Transverse colon (tissue), 4 donors: ENCODE measurements at regions not wholly inside any gene's neighbourhood (a gene's known extent, or its start where the extent isn't known, plus 50 kb on each side); places are given as distances from the start of the nearest gene placed in this dataset.

Experiments used
- DNase-seq: peaks from one replicate; pipeline ENCODE4 v3.0.0-alpha.2; 2019
- H3K27ac ChIP-seq, 4 donors: fragments of 200-600 bp; sonication (generic); 2 replicates each; pipeline ENCODE4 v1.5.1; 2016 to 2018; ENCODE audit warnings: inconsistent platforms in 4 of 4
- H3K27me3 ChIP-seq: fragments of 200-600 bp; sonication (generic); 2 replicates; pipeline ENCODE4 v1.5.1; 2017; ENCODE audit warnings: inconsistent platforms
- H3K36me3 ChIP-seq, 4 donors: fragments of 200-600 bp; sonication (generic); 2 replicates each; pipeline ENCODE4 v1.5.1; 2017 to 2019; ENCODE audit warnings: inconsistent platforms in 4 of 4
- H3K4me1 ChIP-seq, 4 donors: fragments of 200-600 bp; sonication (generic); 2 replicates each; pipeline ENCODE4 v1.5.1; 2017 to 2020; ENCODE audit warnings: inconsistent platforms in 4 of 4
- H3K4me3 ChIP-seq, 4 donors: fragments of 200-600 bp; sonication (generic); 1 replicate in 1 of 4; 2 replicates in 3 of 4; pipeline versions ENCODE4 v1.5.1 to v1.6.1; 2017 to 2019; ENCODE audit warnings: inconsistent platforms in 4 of 4
- H3K9me3 ChIP-seq, 2 donors: fragments of 200-600 bp; sonication (generic); 2 replicates each; pipeline ENCODE4 v1.5.1; 2017 to 2019; ENCODE audit warnings: inconsistent platforms in 2 of 2
- EP300 ChIP-seq: sonication (generic); formaldehyde crosslinking; IDR thresholded peaks from one replicate; pipeline ENCODE4 v1.6.1; 2017; ENCODE audit warnings: antibody characterized with exemption, low read depth
- POLR2A ChIP-seq: fragments of 450-650 bp; IDR thresholded peaks from one replicate; pipeline ENCODE4 v1.6.1; 2016; ENCODE audit warnings: antibody characterized with exemption, mild to moderate bottlenecking, moderate library complexity
- POLR2AphosphoS5 ChIP-seq, 3 donors: sonication (generic); formaldehyde crosslinking; IDR thresholded peaks; one replicate each; pipeline ENCODE4 v1.6.1; 2016; ENCODE audit warnings: antibody characterized with exemption in 3 of 3
- WGBS, 2 donors: methylation state at CpG; one replicate each; pipeline ENCODE4 v1.1.5; 2018; ENCODE audit warnings: low coverage in 1 of 2; 5-methylcytosine and 5-hydroxymethylcytosine counted together
- in situ Hi-C, 4 donors: fragments of 200-750 bp; cut with MboI; loops; one replicate each; pipeline versions ENCODE4 v1.15.0 to v1.15.1; 2017; ENCODE audit warnings: low sequenced_read_pairs in 3 of 4, low pct_ligation_motif_present in 1 of 4, low pct_unique_long_range_greater_than_20kb in 1 of 4
- intact Hi-C: fragments of 100-400 bp; cut with DNase I; formaldehyde crosslinking; loops from one replicate; pipeline ENCODE4 v1.15.1; 2023; ENCODE audit warnings: low total_unique reads
- TF ChIP-seq, protein P1 (sequence below), 5 experiments: fragments of 200-600 bp in 3 of 5; fragments of 450-650 bp in 2 of 5; sonication (generic) in 3 of 5; IDR thresholded peaks; 1 replicate in 2 of 5; 2 replicates in 3 of 5; pipeline ENCODE4 v1.5.1; 2016 to 2017; ENCODE audit warnings: antibody characterized with exemption in 5 of 5, inconsistent platforms in 3 of 5, mild to moderate bottlenecking in 2 of 5, moderate library complexity in 1 of 5

DNA sequence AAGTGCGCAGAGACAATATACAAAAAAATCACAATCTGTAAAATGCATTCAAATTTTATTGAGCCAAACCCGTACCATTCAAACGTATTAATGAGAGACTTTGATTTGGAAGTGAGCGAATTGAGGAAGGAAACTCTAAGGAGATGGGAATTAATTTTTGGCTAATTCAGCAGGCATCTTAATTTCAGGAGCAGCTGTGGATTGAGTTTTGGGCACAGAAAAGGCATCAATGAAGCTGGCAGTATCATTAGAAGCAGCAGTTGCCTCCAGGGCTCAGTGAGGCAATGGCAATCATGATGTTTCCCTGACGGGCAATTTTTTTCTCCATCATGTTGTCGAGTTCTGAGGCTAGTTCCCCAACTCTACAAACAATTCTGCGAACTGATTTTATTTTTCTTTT is 2041.6 kb downstream of the NCAM2 start:
- Histone ChIP-seq H3K4me3 (no peak overlapping the region), H3K27me3 (no peaks in the 10 kb centered on the region), H3K27ac (no peak overlapping the region), H3K9me3 (peaks cover 0 to 2% of the 10 kb centered on the region in 2 donors), H3K36me3 (no peaks in the 10 kb centered on the region), H3K4me1 (no peaks in the 10 kb centered on the region)
- TF ChIP-seq POLR2A = no peak
- TF ChIP-seq, protein P1, sequence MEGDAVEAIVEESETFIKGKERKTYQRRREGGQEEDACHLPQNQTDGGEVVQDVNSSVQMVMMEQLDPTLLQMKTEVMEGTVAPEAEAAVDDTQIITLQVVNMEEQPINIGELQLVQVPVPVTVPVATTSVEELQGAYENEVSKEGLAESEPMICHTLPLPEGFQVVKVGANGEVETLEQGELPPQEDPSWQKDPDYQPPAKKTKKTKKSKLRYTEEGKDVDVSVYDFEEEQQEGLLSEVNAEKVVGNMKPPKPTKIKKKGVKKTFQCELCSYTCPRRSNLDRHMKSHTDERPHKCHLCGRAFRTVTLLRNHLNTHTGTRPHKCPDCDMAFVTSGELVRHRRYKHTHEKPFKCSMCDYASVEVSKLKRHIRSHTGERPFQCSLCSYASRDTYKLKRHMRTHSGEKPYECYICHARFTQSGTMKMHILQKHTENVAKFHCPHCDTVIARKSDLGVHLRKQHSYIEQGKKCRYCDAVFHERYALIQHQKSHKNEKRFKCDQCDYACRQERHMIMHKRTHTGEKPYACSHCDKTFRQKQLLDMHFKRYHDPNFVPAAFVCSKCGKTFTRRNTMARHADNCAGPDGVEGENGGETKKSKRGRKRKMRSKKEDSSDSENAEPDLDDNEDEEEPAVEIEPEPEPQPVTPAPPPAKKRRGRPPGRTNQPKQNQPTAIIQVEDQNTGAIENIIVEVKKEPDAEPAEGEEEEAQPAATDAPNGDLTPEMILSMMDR (IDR thresholded peaks at IDR 0.05) = no peak
- no peak for TF ChIP-seq EP300
- no peak for TF ChIP-seq POLR2AphosphoS5 (IDR thresholded peaks at IDR 0.05)
- in situ Hi-C loops = no loop called here
- WGBS, 2 donors = 47 to 82% methylated on average over 7 of the region's 7 CpGs
- DNase-seq = no peak
- intact Hi-C loops = no loop called here

DNA sequence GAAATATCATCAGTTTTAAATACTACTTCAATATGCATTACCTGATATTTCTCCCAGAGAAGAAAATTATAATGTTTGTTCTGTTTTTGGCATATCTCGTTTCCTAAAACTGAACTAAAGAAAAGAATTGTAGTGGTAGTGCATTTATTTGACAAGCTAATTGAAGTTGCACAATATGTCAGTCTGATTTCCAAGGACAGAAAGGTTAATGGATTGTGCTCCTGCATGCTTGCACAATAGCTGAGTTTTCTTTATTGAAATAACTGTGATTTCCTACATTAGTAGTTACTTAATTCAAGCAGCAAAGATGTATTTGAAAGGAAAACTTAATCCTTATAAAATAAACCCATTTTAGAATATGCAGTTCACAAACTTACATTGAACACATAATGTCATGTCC is 2047.7 kb downstream of the NCAM2 start:
- no peaks in the 10 kb centered on the region for H3K36me3 ChIP-seq
- no peak for TF ChIP-seq POLR2AphosphoS5 (IDR thresholded peaks at IDR 0.05)
- TF ChIP-seq, protein P1 (IDR thresholded peaks at IDR 0.05) = no peak
- no peak for TF ChIP-seq EP300
- no peak overlapping the region for H3K4me3 ChIP-seq
- H3K27me3 ChIP-seq = no peaks in the 10 kb centered on the region
- no peak for DNase-seq
- in situ Hi-C loops = no loop called here
- 50 to 60% methylated on average over 1 of the region's 1 CpG for WGBS, 2 donors
- no peaks in the 10 kb centered on the region for H3K4me1 ChIP-seq
- no peaks in the 10 kb centered on the region for H3K9me3 ChIP-seq
- intact Hi-C loops = no loop called here
- no peak overlapping the region for H3K27ac ChIP-seq

DNA sequence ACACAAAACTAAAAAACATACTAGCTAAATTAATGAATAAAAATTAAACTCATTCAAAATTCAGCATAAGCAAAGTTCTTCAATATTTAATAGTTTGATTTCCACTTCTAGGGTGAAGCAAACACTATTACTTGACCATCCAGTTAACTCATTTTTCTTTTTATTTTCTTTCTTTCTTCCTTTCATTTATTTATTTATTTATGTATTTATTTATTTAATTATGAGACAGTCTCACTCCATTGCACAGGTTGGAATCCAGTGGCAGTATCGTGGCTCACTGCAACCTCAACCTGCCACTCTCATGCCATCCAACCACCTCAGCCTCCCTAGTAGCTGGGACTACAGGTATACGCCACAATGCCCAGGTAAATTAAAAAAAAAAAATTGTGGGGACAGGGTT is 2069.5 kb downstream of the NCAM2 start:
- in situ Hi-C loops (no loop called here), intact Hi-C loops (no loop called here)
- no peaks in the 10 kb centered on the region for H3K27me3 ChIP-seq
- H3K36me3 ChIP-seq = no peaks in the 10 kb centered on the region
- DNase-seq = no peak
- H3K4me1 ChIP-seq = no peaks in the 10 kb centered on the region
- no peak overlapping the region for H3K27ac ChIP-seq
- H3K9me3 ChIP-seq = peaks cover 7 to 9% of the 10 kb centered on the region in 2 donors
- no peak overlapping the region for H3K4me3 ChIP-seq
- TF ChIP-seq POLR2AphosphoS5 (IDR thresholded peaks at IDR 0.05) (no peak), POLR2A (no peak), EP300 (no peak)
- TF ChIP-seq, protein P1 (IDR thresholded peaks at IDR 0.05) = no peak
- 0% methylated on average over 2 of the region's 2 CpGs for WGBS, 2 donors

DNA sequence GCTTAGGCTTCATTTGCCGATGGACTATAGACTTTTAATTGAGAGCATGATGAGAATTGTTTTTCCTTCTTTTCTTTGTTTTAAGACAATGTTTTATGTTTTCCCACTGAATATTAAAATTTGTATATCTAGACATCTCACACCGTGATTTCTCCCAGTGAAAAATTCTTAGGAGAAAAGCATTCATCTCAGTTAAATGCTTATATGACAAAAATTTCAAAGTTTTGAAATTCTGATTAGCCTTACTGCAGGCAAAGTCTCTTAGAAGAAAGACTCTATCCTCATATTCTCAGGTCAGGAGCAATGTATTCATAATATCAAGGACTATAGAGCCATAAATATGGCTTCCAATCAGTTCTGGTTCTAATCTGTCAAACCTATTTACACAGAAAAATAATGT is 2085.0 kb downstream of the NCAM2 start:
- in situ Hi-C loops = no loop called here
- Histone ChIP-seq H3K27ac (no peak overlapping the region), H3K4me3 (no peak overlapping the region), H3K36me3 (no peaks in the 10 kb centered on the region), H3K27me3 (no peaks in the 10 kb centered on the region), H3K9me3 (no peaks in the 10 kb centered on the region), H3K4me1 (no peaks in the 10 kb centered on the region)
- 67 to 96% methylated on average over 1 to 2 of the region's 2 CpGs for WGBS, 2 donors
- intact Hi-C loops = no loop called here
- no peak for TF ChIP-seq POLR2A
- TF ChIP-seq POLR2AphosphoS5 (IDR thresholded peaks at IDR 0.05) = no peak
- TF ChIP-seq, protein P1 (IDR thresholded peaks at IDR 0.05) = no peak
- TF ChIP-seq EP300 = no peak
- no peak for DNase-seq
